ENCODE measurements at regions not wholly inside any gene's neighbourhood (a gene's known extent, or its start where the extent isn't known, plus 50 kb on each side); places are given as distances from the start of the nearest gene placed in this dataset.

- in situ Hi-C loops (cut with MboI; ENCODE audit: low sequenced_read_pairs) (no loop called here), dilution Hi-C loops (cut with HindIII; ENCODE audit: low sequenced_read_pairs, unreplicated experiment) (no loop called here), intact Hi-C loops (cut with micrococcal nuclease) (no loop called here)
- Histone ChIP-seq H4K5ac (ENCODE audit: low read depth, low read length) (no peak overlapping the region), H3K23ac (ENCODE audit: low read depth, low read length) (no peak overlapping the region), H3K9me1 (ENCODE audit: insufficient read depth, low read length) (no peaks in the 10 kb centered on the region), H3K4me2 (ENCODE audit: low read depth, low read length) (no peak overlapping the region), H3K27me3 (ENCODE audit: control insufficient read depth, insufficient read depth, low read length) (no peaks in the 10 kb centered on the region), H3K18ac (ENCODE audit: low read depth, low read length) (no peak overlapping the region), H3K4ac (ENCODE audit: low read depth, low read length) (no peak overlapping the region), H2BK20ac (ENCODE audit: low read depth, low read length) (no peak overlapping the region), H3K4me3 (ENCODE audit: insufficient read depth, low read depth, low read length) (no peak overlapping the region), H4K8ac (ENCODE audit: low read depth in 2 of 2, low read length in 2 of 2) (no peak overlapping the region), H3K79me1 (ENCODE audit: low read depth in 1 of 2, low read length in 2 of 2) (no peaks in the 10 kb centered on the region), H4K20me1 (ENCODE audit: insufficient read depth, low read length) (no peaks in the 10 kb centered on the region), H3K4me1 (ENCODE audit: control insufficient read depth, insufficient read depth, low read length) (no peaks in the 10 kb centered on the region), H3K56ac (ENCODE audit: extremely low read depth, insufficient read depth, low read length) (no peak overlapping the region), H2BK5ac (ENCODE audit: low read depth, low read length, poor library complexity, severe bottlenecking) (no peak overlapping the region), H2BK15ac (ENCODE audit: low read depth, low read length) (no peak overlapping the region), H4K91ac (ENCODE audit: insufficient read depth, low read depth, low read length) (no peak overlapping the region), H2AK9ac (replicated peaks; ENCODE audit: low read depth, low read length, poor library complexity) (no peak overlapping the region), H2AK5ac (ENCODE audit: low read depth, low read length) (no peak overlapping the region), H3K36me3 (ENCODE audit: control insufficient read depth, insufficient read depth, low read length) (no peaks in the 10 kb centered on the region), H3K27ac (ENCODE audit: insufficient read depth, low read length) (no peak overlapping the region), H3K9ac (ENCODE audit: low read depth, low read length) (no peak overlapping the region), H2BK120ac (ENCODE audit: low read depth, low read length) (no peak overlapping the region), H2AFZ (replicated peaks; ENCODE audit: low read length, poor library complexity) (no peak overlapping the region), H3K9me3 (ENCODE audit: control insufficient read depth, insufficient read depth, low read length) (peaks cover 6% of the 10 kb centered on the region), H3K14ac (replicated peaks; ENCODE audit: low read depth, low read length) (no peak overlapping the region)
- DNase-seq (no peak), ATAC-seq (ENCODE audit: low read depth) (no peak)
- TF ChIP-seq RCOR1 (IDR thresholded peaks at IDR 0.05; ENCODE audit: insufficient replicate concordance, low read length), result no peak
- TF ChIP-seq RFX5 (IDR thresholded peaks at IDR 0.05; ENCODE audit: low read depth, low read length), result no peak
- no peak for TF ChIP-seq SMC3 (IDR thresholded peaks at IDR 0.05; ENCODE audit: low read depth, low read length)
- TF ChIP-seq MAFK (IDR thresholded peaks at IDR 0.05; ENCODE audit: low read depth, low read length), result no peak
- TF ChIP-seq POLR2A (IDR thresholded peaks at IDR 0.05; ENCODE audit: low read depth, low read length), result no peak
- no peak for TF ChIP-seq RAD21 (IDR thresholded peaks at IDR 0.05; ENCODE audit: low read length)
- TF ChIP-seq NFE2L2 (IDR thresholded peaks at IDR 0.05; ENCODE audit: low read depth, low read length), result no peak
- TF ChIP-seq MXI1 (IDR thresholded peaks at IDR 0.05; ENCODE audit: borderline replicate concordance, low read depth, low read length), result no peak
- TF ChIP-seq, protein P1, sequence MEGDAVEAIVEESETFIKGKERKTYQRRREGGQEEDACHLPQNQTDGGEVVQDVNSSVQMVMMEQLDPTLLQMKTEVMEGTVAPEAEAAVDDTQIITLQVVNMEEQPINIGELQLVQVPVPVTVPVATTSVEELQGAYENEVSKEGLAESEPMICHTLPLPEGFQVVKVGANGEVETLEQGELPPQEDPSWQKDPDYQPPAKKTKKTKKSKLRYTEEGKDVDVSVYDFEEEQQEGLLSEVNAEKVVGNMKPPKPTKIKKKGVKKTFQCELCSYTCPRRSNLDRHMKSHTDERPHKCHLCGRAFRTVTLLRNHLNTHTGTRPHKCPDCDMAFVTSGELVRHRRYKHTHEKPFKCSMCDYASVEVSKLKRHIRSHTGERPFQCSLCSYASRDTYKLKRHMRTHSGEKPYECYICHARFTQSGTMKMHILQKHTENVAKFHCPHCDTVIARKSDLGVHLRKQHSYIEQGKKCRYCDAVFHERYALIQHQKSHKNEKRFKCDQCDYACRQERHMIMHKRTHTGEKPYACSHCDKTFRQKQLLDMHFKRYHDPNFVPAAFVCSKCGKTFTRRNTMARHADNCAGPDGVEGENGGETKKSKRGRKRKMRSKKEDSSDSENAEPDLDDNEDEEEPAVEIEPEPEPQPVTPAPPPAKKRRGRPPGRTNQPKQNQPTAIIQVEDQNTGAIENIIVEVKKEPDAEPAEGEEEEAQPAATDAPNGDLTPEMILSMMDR (conservative IDR thresholded peaks at IDR 0.05; ENCODE audit: low read depth, low read length), result no peak
- TF ChIP-seq CEBPB (IDR thresholded peaks at IDR 0.05; ENCODE audit: low read depth, low read length), result no peak
- TF ChIP-seq, protein P2, sequence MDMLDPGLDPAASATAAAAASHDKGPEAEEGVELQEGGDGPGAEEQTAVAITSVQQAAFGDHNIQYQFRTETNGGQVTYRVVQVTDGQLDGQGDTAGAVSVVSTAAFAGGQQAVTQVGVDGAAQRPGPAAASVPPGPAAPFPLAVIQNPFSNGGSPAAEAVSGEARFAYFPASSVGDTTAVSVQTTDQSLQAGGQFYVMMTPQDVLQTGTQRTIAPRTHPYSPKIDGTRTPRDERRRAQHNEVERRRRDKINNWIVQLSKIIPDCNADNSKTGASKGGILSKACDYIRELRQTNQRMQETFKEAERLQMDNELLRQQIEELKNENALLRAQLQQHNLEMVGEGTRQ (IDR thresholded peaks at IDR 0.05; ENCODE audit: low read depth, low read length), result no peak
- no TSS peak for BruUV-seq (replicated peaks)
- CTCF ChIA-PET, result no interaction called here
- POLR2A ChIA-PET (ENCODE audit: unreplicated experiment), result no interaction called here
- no CpG with 5 or more reads among the region's 2 CpGs for WGBS, 2 experiments (ENCODE audit: extremely low coverage in 2 of 2, insufficient read length in 1 of 2)
Measured at GRCh38 chr10:80760914-80761371, 223.2 kb downstream of the SH2D4B start.

Data from IMR-90 (cell line).